Astrocyte (in vitro differentiated cells and primary cell): ENCODE measurements at regions not wholly inside any gene's neighbourhood (a gene's known extent, or its start where the extent isn't known, plus 50 kb on each side); places are given as distances from the start of the nearest gene placed in this dataset.

ENCODE experiments used
- DNase-seq: peaks from one replicate; pipeline ENCODE4 v3.0.0-alpha.2; 2010; ENCODE audit warnings: low read depth
- FAIRE-seq: peaks from 2 replicates; lab custom pipeline; 2011; peaks lifted over from hg19 to GRCh38; lab: Jason Lieb, UNC
- H2AFZ ChIP-seq: 2 replicates; pipeline ENCODE4 v1.6.0; 2012; ENCODE audit warnings: low read depth, low read length, inconsistent platforms
- H3K27ac ChIP-seq: 2 replicates; pipeline ENCODE4 v1.5.1; 2011; ENCODE audit warnings: low read depth, low read length, inconsistent platforms
- H3K27me3 ChIP-seq: 2 replicates; pipeline ENCODE4 v1.6.0; 2011; ENCODE audit warnings: low read length, inconsistent platforms; ENCODE audit not compliant: insufficient read depth
- H3K36me3 ChIP-seq: 2 replicates; pipeline ENCODE4 v1.5.1; 2011; ENCODE audit warnings: low read length, inconsistent platforms; ENCODE audit not compliant: insufficient read depth
- H3K4me1 ChIP-seq: 2 replicates; pipeline ENCODE4 v1.5.1; 2011; ENCODE audit warnings: low read length, inconsistent platforms; ENCODE audit not compliant: insufficient read depth
- H3K4me2 ChIP-seq: 2 replicates; pipeline ENCODE4 v1.6.0; 2012; ENCODE audit warnings: low read length, inconsistent platforms
- H3K4me3 ChIP-seq: 2 replicates; pipeline ENCODE4 v1.5.1; 2011; ENCODE audit warnings: low read depth, mild to moderate bottlenecking, low read length, inconsistent platforms; ENCODE audit not compliant: insufficient read depth
- H3K79me2 ChIP-seq: 2 replicates; pipeline ENCODE4 v1.6.0; 2012; ENCODE audit warnings: mild to moderate bottlenecking, low read length, inconsistent platforms; ENCODE audit not compliant: insufficient read depth
- H3K9ac ChIP-seq: 2 replicates; pipeline ENCODE4 v1.6.0; 2012; ENCODE audit warnings: mild to moderate bottlenecking, low read length, inconsistent platforms
- H3K9me3 ChIP-seq: 2 replicates; pipeline ENCODE4 v1.5.1; 2012; ENCODE audit warnings: low read depth, mild to moderate bottlenecking, low read length, inconsistent platforms; ENCODE audit not compliant: insufficient read depth
- H4K20me1 ChIP-seq: 2 replicates; pipeline ENCODE4 v1.6.0; 2012; ENCODE audit warnings: low read length, inconsistent platforms; ENCODE audit not compliant: insufficient read depth
- H3K27ac Mint-ChIP-seq: one replicate; pipeline ENCODE4 v1.8.0; 2021; ENCODE audit warnings: mild to moderate bottlenecking, mixed read lengths; ENCODE audit not compliant: unreplicated experiment
- H3K27me3 Mint-ChIP-seq: one replicate; pipeline ENCODE4 v1.8.0; 2021; ENCODE audit warnings: low read depth, mixed read lengths; ENCODE audit not compliant: unreplicated experiment
- H3K36me3 Mint-ChIP-seq: one replicate; pipeline ENCODE4 v1.8.0; 2021; ENCODE audit warnings: low read depth, mixed read lengths; ENCODE audit not compliant: unreplicated experiment
- H3K4me1 Mint-ChIP-seq: one replicate; pipeline ENCODE4 v1.8.0; 2021; ENCODE audit warnings: low read depth, mixed read lengths; ENCODE audit not compliant: unreplicated experiment
- H3K4me3 Mint-ChIP-seq: one replicate; pipeline ENCODE4 v1.8.0; 2021; ENCODE audit warnings: mild to moderate bottlenecking, moderate library complexity, mixed read lengths; ENCODE audit not compliant: unreplicated experiment
- H3K9me3 Mint-ChIP-seq: one replicate; pipeline ENCODE4 v1.8.0; 2021; ENCODE audit warnings: mild to moderate bottlenecking, mixed read lengths; ENCODE audit not compliant: unreplicated experiment
- CTCF ChIP-seq: IDR thresholded peaks from 2 replicates; pipeline ENCODE4 v1.5.1; 2011; ENCODE audit warnings: low read depth, mild to moderate bottlenecking, inconsistent platforms, low read length, moderate library complexity; ENCODE audit not compliant: insufficient read depth
- EZH2 ChIP-seq: IDR thresholded peaks from 2 replicates; pipeline ENCODE4 v1.6.1; 2012; ENCODE audit warnings: mild to moderate bottlenecking, low read length, inconsistent platforms; ENCODE audit not compliant: insufficient read depth

- Histone ChIP-seq H3K4me2 (peak overlapping the region; percentile 46), H3K4me3 (no peak overlapping the region), H3K4me1 (peaks cover 2% of the 10 kb centered on the region), H3K27me3 (peaks cover 11% of the 10 kb centered on the region), H2AFZ (peak overlapping the region; percentile 18), H3K9me3 (no peaks in the 10 kb centered on the region), H4K20me1 (no peaks in the 10 kb centered on the region), H3K9ac (no peak overlapping the region), H3K27ac (no peak overlapping the region), H3K36me3 (no peaks in the 10 kb centered on the region), H3K79me2 (no peaks in the 10 kb centered on the region)
- Mint-ChIP-seq H3K4me3 (peak overlapping the region; percentile 71), H3K27me3 (peaks cover 10% of the 10 kb centered on the region), H3K36me3 (no peaks in the 10 kb centered on the region), H3K9me3 (peaks cover 2% of the 10 kb centered on the region), H3K4me1 (no peaks in the 10 kb centered on the region), H3K27ac (no peak overlapping the region)
- FAIRE-seq (no peak), DNase-seq (no peak)
- TF ChIP-seq EZH2 = peak; percentile 45
- TF ChIP-seq CTCF = no peak
Measured at GRCh38 chrX:134173541-134174272, 63.3 kb upstream of the CCDC160 start.

- FAIRE-seq = no peak
- Mint-ChIP-seq H3K36me3 (no peaks in the 10 kb centered on the region), H3K4me3 (no peak overlapping the region), H3K9me3 (peaks cover 2% of the 10 kb centered on the region), H3K4me1 (no peaks in the 10 kb centered on the region), H3K27me3 (peaks cover 10% of the 10 kb centered on the region), H3K27ac (no peak overlapping the region)
- H3K9ac ChIP-seq = no peak overlapping the region
- no peaks in the 10 kb centered on the region for H3K36me3 ChIP-seq
- no peak for DNase-seq
- H3K79me2 ChIP-seq = no peaks in the 10 kb centered on the region
- no peak overlapping the region for H2AFZ ChIP-seq
- H3K9me3 ChIP-seq = no peaks in the 10 kb centered on the region
- H3K27ac ChIP-seq = no peak overlapping the region
- no peaks in the 10 kb centered on the region for H4K20me1 ChIP-seq
- no peak overlapping the region for H3K4me2 ChIP-seq
- H3K4me3 ChIP-seq = no peak overlapping the region
- H3K27me3 ChIP-seq = peaks cover 11% of the 10 kb centered on the region
- H3K4me1 ChIP-seq = peaks cover 2% of the 10 kb centered on the region
- TF ChIP-seq EZH2 (no peak), CTCF (no peak)
Measured at GRCh38 chrX:134174273-134174660, 62.7 kb upstream of the CCDC160 start.

GRCh38 chrX:134174859-134175258, 62.1 kb upstream of the CCDC160 start:
- Histone ChIP-seq H3K27ac (no peak overlapping the region), H3K4me3 (no peak overlapping the region), H3K9ac (no peak overlapping the region), H4K20me1 (no peaks in the 10 kb centered on the region), H3K4me2 (no peak overlapping the region), H3K4me1 (peaks cover 2% of the 10 kb centered on the region), H2AFZ (no peak overlapping the region), H3K9me3 (no peaks in the 10 kb centered on the region), H3K36me3 (no peaks in the 10 kb centered on the region), H3K27me3 (peaks cover 11% of the 10 kb centered on the region), H3K79me2 (no peaks in the 10 kb centered on the region)
- no peak for FAIRE-seq
- Mint-ChIP-seq H3K27me3 (peaks cover 10% of the 10 kb centered on the region), H3K27ac (no peak overlapping the region), H3K4me3 (no peak overlapping the region), H3K9me3 (peaks cover 2% of the 10 kb centered on the region), H3K4me1 (no peaks in the 10 kb centered on the region), H3K36me3 (no peaks in the 10 kb centered on the region)
- no peak for TF ChIP-seq CTCF
- no peak for TF ChIP-seq EZH2
- DNase-seq = no peak
